HCT116 (cell line): ENCODE measurements at regions not wholly inside any gene's neighbourhood (a gene's known extent, or its start where the extent isn't known, plus 50 kb on each side); places are given as distances from the start of the nearest gene placed in this dataset.

Experiments used
- CTCF ChIP-seq, 3 experiments: fragments of 200-600 bp in 1 of 3; sonication (generic) in 1 of 3; IDR thresholded peaks in 2 of 3; conservative IDR thresholded peaks in 1 of 3; 2 replicates each; pipeline ENCODE4 v1.5.1; 2012 to 2017; ENCODE audit warnings: low read depth in 2 of 3, low read length in 2 of 3, antibody characterized with exemption in 1 of 3, borderline replicate concordance in 1 of 3, control low read depth in 1 of 3, mild to moderate bottlenecking in 1 of 3, mixed read lengths in 1 of 3, mixed run types in 1 of 3, moderate library complexity in 1 of 3; ENCODE audit not compliant: insufficient read depth in 1 of 3
- EGR1 ChIP-seq: IDR thresholded peaks from 2 replicates; pipeline ENCODE4 v1.6.1; 2012; ENCODE audit warnings: low read depth
- EZH2 ChIP-seq: fragments of 200-600 bp; sonication (generic); IDR thresholded peaks from 2 replicates; pipeline ENCODE4 v1.6.1; 2017; ENCODE audit warnings: antibody characterized with exemption, mixed run types
- EZH2phosphoT487 ChIP-seq: fragments of 200-600 bp; IDR thresholded peaks from 2 replicates; pipeline ENCODE4 v1.6.1; 2018; ENCODE audit warnings: antibody characterized with exemption, borderline replicate concordance
- MAX ChIP-seq: IDR thresholded peaks from 2 replicates; pipeline ENCODE4 v1.6.1; 2012
- POLR2A ChIP-seq: IDR thresholded peaks from 2 replicates; pipeline ENCODE4 v1.7.0; 2011; ENCODE audit warnings: borderline replicate concordance; ENCODE audit not compliant: insufficient read depth, insufficient read length; ENCODE audit errors: extremely low read depth
- REST ChIP-seq: IDR thresholded peaks from 2 replicates; pipeline ENCODE4 v1.6.1; 2012; ENCODE audit warnings: low read depth
- ZNF274 ChIP-seq: fragments of 200-500 bp; sonication (Bioruptor generic); IDR thresholded peaks from 2 replicates; pipeline ENCODE4 v1.6.1; 2014; ENCODE audit warnings: mild to moderate bottlenecking, low read depth, low read length, inconsistent platforms

GRCh38 chr17:77496831-77497577 lies 356.2 kb downstream of the SEC14L1 start:
- TF ChIP-seq POLR2A = no peak
- TF ChIP-seq EZH2 = no peak
- TF ChIP-seq CTCF (IDR thresholded peaks at IDR 0.05 in 2 of 3, conservative IDR thresholded peaks at IDR 0.05 in 1 of 3; ENCODE audit: borderline replicate concordance in 1 of 3, insufficient read depth in 1 of 3, low read depth in 2 of 3, low read length in 2 of 3) = no peak
- TF ChIP-seq REST = no peak
- no peak for TF ChIP-seq EGR1
- TF ChIP-seq EZH2phosphoT487 = no peak
- TF ChIP-seq ZNF274 = no peak
- TF ChIP-seq MAX = no peak
